Vagina (tissue), 2 donors: ENCODE measurements at regions not wholly inside any gene's neighbourhood (a gene's known extent, or its start where the extent isn't known, plus 50 kb on each side); places are given as distances from the start of the nearest gene placed in this dataset.

Source experiments
- DNase-seq, 2 donors: peaks; one replicate each; pipeline ENCODE4 v3.0.0-alpha.2; 2017; ENCODE audit errors: extremely low spot score in 2 of 2
- H3K27ac ChIP-seq: fragments of 200-600 bp; sonication (generic); one replicate; pipeline ENCODE4 v1.5.1; 2019
- H3K27me3 ChIP-seq: fragments of 200-600 bp; sonication (generic); one replicate; pipeline ENCODE4 v1.5.1; 2019
- H3K36me3 ChIP-seq, 2 donors: fragments of 200-600 bp; sonication (generic); one replicate each; pipeline ENCODE4 v1.5.1; 2017 to 2019
- H3K4me1 ChIP-seq: fragments of 200-600 bp; sonication (generic); one replicate; pipeline ENCODE4 v1.5.1; 2019
- H3K4me3 ChIP-seq, 2 donors: fragments of 200-600 bp; sonication (generic); 1 replicate in 1 of 2; 2 replicates in 1 of 2; pipeline ENCODE4 v1.5.1; 2016 to 2019
- H3K9me3 ChIP-seq: fragments of 200-600 bp; sonication (generic); one replicate; pipeline ENCODE4 v1.5.1; 2019
- CTCF ChIP-seq, 3 experiments: fragments of 450-650 bp in 2 of 3; fragments of 200-600 bp in 1 of 3; sonication (generic) in 1 of 3; IDR thresholded peaks; one replicate each; pipeline ENCODE4 v1.5.1; 2017 to 2019; ENCODE audit warnings: antibody characterized with exemption in 3 of 3, mild to moderate bottlenecking in 2 of 3, moderate library complexity in 2 of 3
- POLR2A ChIP-seq, 2 donors: fragments of 450-650 bp; IDR thresholded peaks; one replicate each; pipeline ENCODE4 v1.6.1; 2017; ENCODE audit warnings: antibody characterized with exemption in 2 of 2, mild to moderate bottlenecking in 2 of 2, moderate library complexity in 2 of 2
- POLR2AphosphoS5 ChIP-seq, 2 donors: sonication (generic); formaldehyde crosslinking; IDR thresholded peaks; one replicate each; pipeline ENCODE4 v1.9.0; 2017; ENCODE audit warnings: antibody characterized with exemption in 2 of 2, mild to moderate bottlenecking in 2 of 2, low read depth in 1 of 2; ENCODE audit not compliant: insufficient read depth in 1 of 2
- intact Hi-C: fragments of 100-400 bp; cut with DNase I; formaldehyde crosslinking; loops from one replicate; pipeline ENCODE4 v1.15.1; 2023

GRCh38 chr2:82120115-82120514, 1815.6 kb upstream of the LRRTM1 start:
- no peaks in the 10 kb centered on the region for H3K36me3 ChIP-seq
- no peak overlapping the region for H3K4me3 ChIP-seq
- no peaks in the 10 kb centered on the region for H3K9me3 ChIP-seq
- H3K27ac ChIP-seq = no peak overlapping the region
- no peaks in the 10 kb centered on the region for H3K4me1 ChIP-seq
- H3K27me3 ChIP-seq = no peaks in the 10 kb centered on the region
- intact Hi-C loops = no loop called here
- no peak for TF ChIP-seq POLR2AphosphoS5 (IDR thresholded peaks at IDR 0.05; ENCODE audit: insufficient read depth in 1 of 2, low read depth in 1 of 2)
- no peak for TF ChIP-seq POLR2A (IDR thresholded peaks at IDR 0.05)
- DNase-seq = no peak

- TF ChIP-seq CTCF (IDR thresholded peaks at IDR 0.05) = no peak
- TF ChIP-seq POLR2AphosphoS5 (IDR thresholded peaks at IDR 0.05; ENCODE audit: insufficient read depth in 1 of 2, low read depth in 1 of 2) = no peak
- no peak for TF ChIP-seq POLR2A (IDR thresholded peaks at IDR 0.05)
- Histone ChIP-seq H3K4me1 (no peaks in the 10 kb centered on the region), H3K9me3 (no peaks in the 10 kb centered on the region), H3K27ac (no peak overlapping the region), H3K4me3 (no peak overlapping the region), H3K27me3 (no peaks in the 10 kb centered on the region), H3K36me3 (no peaks in the 10 kb centered on the region)
- no peak for DNase-seq
- intact Hi-C loops = no loop called here
These were observed 1804.9 kb upstream of the LRRTM1 start for GRCh38 chr2:82109418-82109817.

- intact Hi-C loops = no loop called here
- Histone ChIP-seq H3K4me3 (no peak overlapping the region), H3K27me3 (no peaks in the 10 kb centered on the region), H3K9me3 (no peaks in the 10 kb centered on the region), H3K27ac (no peak overlapping the region), H3K36me3 (no peaks in the 10 kb centered on the region), H3K4me1 (no peaks in the 10 kb centered on the region)
- DNase-seq = no peak
- TF ChIP-seq POLR2A (IDR thresholded peaks at IDR 0.05) = no peak
These were observed 1794.1 kb upstream of the LRRTM1 start for GRCh38 chr2:82098617-82099016.

- Histone ChIP-seq H3K4me1 (no peaks in the 10 kb centered on the region), H3K27ac (no peak overlapping the region), H3K27me3 (no peaks in the 10 kb centered on the region), H3K9me3 (no peaks in the 10 kb centered on the region), H3K36me3 (no peaks in the 10 kb centered on the region), H3K4me3 (no peak overlapping the region)
- intact Hi-C loops = no loop called here
- TF ChIP-seq POLR2AphosphoS5 (IDR thresholded peaks at IDR 0.05; ENCODE audit: insufficient read depth in 1 of 2, low read depth in 1 of 2) = no peak
- no peak for TF ChIP-seq CTCF (IDR thresholded peaks at IDR 0.05)
- no peak for TF ChIP-seq POLR2A (IDR thresholded peaks at IDR 0.05)
- no peak for DNase-seq
These were observed 1785.0 kb upstream of the LRRTM1 start for GRCh38 chr2:82089518-82089917.

DNA sequence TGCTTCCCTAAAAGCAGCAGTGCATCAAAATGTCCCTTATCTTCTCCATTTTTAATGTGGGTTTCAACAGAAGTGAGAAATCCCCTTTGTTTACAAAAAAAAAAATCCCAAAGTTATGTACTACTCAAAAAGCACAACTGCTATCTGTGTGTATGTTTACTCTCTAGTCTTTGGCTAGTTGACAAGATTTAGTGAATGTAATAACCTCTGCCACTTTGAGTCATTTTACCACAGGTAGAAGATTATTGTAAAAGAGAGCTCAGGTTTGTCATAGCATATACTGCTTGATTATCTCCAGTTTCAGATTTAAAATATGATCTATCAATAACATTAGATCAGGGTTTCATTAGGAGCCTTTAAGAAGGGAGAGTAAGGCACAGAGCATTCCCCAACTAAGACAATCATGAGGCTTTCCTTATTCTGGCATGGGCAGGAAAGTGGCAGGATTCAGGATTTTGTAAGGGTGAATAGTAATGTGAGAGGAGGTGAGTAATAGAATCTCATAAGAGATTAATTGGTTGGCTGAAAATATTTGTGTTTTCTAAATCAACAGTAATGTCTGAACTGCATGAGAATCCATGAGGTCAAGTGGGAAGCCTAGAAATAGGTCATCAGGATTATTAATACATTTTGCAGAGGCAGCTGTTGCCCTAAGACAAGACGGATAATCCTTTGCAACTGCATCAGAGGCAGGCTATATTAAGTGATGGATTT, 1780.3 kb upstream of the LRRTM1 start:
- no peak for DNase-seq
- Histone ChIP-seq H3K36me3 (no peaks in the 10 kb centered on the region), H3K27ac (no peak overlapping the region), H3K9me3 (no peaks in the 10 kb centered on the region), H3K4me1 (no peaks in the 10 kb centered on the region), H3K27me3 (no peaks in the 10 kb centered on the region), H3K4me3 (no peak overlapping the region)
- TF ChIP-seq POLR2AphosphoS5 (IDR thresholded peaks at IDR 0.05; ENCODE audit: insufficient read depth in 1 of 2, low read depth in 1 of 2) = no peak
- TF ChIP-seq CTCF (IDR thresholded peaks at IDR 0.05) = no peak
- TF ChIP-seq POLR2A (IDR thresholded peaks at IDR 0.05) = no peak
- intact Hi-C loops = no loop called here

DNA sequence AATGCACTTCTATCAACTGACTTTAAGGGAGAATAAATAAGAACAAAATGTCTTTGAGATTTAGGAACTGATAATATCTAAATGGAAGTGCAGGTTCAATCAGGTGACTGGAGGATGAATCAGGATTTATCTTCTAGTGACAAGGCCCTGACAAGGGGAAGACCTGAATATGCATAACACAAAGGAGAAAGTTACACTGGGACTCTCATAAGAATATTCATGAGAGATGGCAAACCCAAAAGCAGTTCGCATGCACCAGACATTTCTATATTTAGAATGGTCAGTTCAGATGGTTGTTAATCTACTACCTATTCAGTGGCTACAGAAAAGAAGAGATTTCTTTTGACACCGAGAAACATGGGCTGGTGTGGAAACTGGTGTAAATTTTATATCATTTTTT, 1771.3 kb upstream of the LRRTM1 start:
- no peak for DNase-seq
- Histone ChIP-seq H3K27me3 (no peaks in the 10 kb centered on the region), H3K36me3 (no peaks in the 10 kb centered on the region), H3K4me1 (no peaks in the 10 kb centered on the region), H3K4me3 (no peak overlapping the region), H3K27ac (no peak overlapping the region), H3K9me3 (no peaks in the 10 kb centered on the region)
- no peak for TF ChIP-seq POLR2A (IDR thresholded peaks at IDR 0.05)
- no peak for TF ChIP-seq CTCF (IDR thresholded peaks at IDR 0.05)
- TF ChIP-seq POLR2AphosphoS5 (IDR thresholded peaks at IDR 0.05; ENCODE audit: insufficient read depth in 1 of 2, low read depth in 1 of 2) = no peak
- intact Hi-C loops = no loop called here
